Transverse colon (tissue), 4 donors: ENCODE measurements at regions not wholly inside any gene's neighbourhood (a gene's known extent, or its start where the extent isn't known, plus 50 kb on each side); places are given as distances from the start of the nearest gene placed in this dataset.

Experiments
- DNase-seq: peaks from one replicate; pipeline ENCODE4 v3.0.0-alpha.2; 2019
- H3K27ac ChIP-seq, 4 donors: fragments of 200-600 bp; sonication (generic); 2 replicates each; pipeline ENCODE4 v1.5.1; 2016 to 2018; ENCODE audit warnings: inconsistent platforms in 4 of 4
- H3K27me3 ChIP-seq: fragments of 200-600 bp; sonication (generic); 2 replicates; pipeline ENCODE4 v1.5.1; 2017; ENCODE audit warnings: inconsistent platforms
- H3K36me3 ChIP-seq, 4 donors: fragments of 200-600 bp; sonication (generic); 2 replicates each; pipeline ENCODE4 v1.5.1; 2017 to 2019; ENCODE audit warnings: inconsistent platforms in 4 of 4
- H3K4me1 ChIP-seq, 4 donors: fragments of 200-600 bp; sonication (generic); 2 replicates each; pipeline ENCODE4 v1.5.1; 2017 to 2020; ENCODE audit warnings: inconsistent platforms in 4 of 4
- H3K4me3 ChIP-seq, 4 donors: fragments of 200-600 bp; sonication (generic); 1 replicate in 1 of 4; 2 replicates in 3 of 4; pipeline versions ENCODE4 v1.5.1 to v1.6.1; 2017 to 2019; ENCODE audit warnings: inconsistent platforms in 4 of 4
- H3K9me3 ChIP-seq, 2 donors: fragments of 200-600 bp; sonication (generic); 2 replicates each; pipeline ENCODE4 v1.5.1; 2017 to 2019; ENCODE audit warnings: inconsistent platforms in 2 of 2
- CTCF ChIP-seq, 5 experiments: fragments of 200-600 bp in 3 of 5; fragments of 450-650 bp in 2 of 5; sonication (generic) in 3 of 5; IDR thresholded peaks; 1 replicate in 2 of 5; 2 replicates in 3 of 5; pipeline ENCODE4 v1.5.1; 2016 to 2017; ENCODE audit warnings: antibody characterized with exemption in 5 of 5, inconsistent platforms in 3 of 5, mild to moderate bottlenecking in 2 of 5, moderate library complexity in 1 of 5
- EP300 ChIP-seq: sonication (generic); formaldehyde crosslinking; IDR thresholded peaks from one replicate; pipeline ENCODE4 v1.6.1; 2017; ENCODE audit warnings: antibody characterized with exemption, low read depth
- POLR2A ChIP-seq: fragments of 450-650 bp; IDR thresholded peaks from one replicate; pipeline ENCODE4 v1.6.1; 2016; ENCODE audit warnings: antibody characterized with exemption, mild to moderate bottlenecking, moderate library complexity
- POLR2AphosphoS5 ChIP-seq, 3 donors: sonication (generic); formaldehyde crosslinking; IDR thresholded peaks; one replicate each; pipeline ENCODE4 v1.6.1; 2016; ENCODE audit warnings: antibody characterized with exemption in 3 of 3
- WGBS, 2 donors: methylation state at CpG; one replicate each; pipeline ENCODE4 v1.1.5; 2018; ENCODE audit warnings: low coverage in 1 of 2; 5-methylcytosine and 5-hydroxymethylcytosine counted together
- in situ Hi-C, 4 donors: fragments of 200-750 bp; cut with MboI; loops; one replicate each; pipeline versions ENCODE4 v1.15.0 to v1.15.1; 2017; ENCODE audit warnings: low sequenced_read_pairs in 3 of 4, low pct_ligation_motif_present in 1 of 4, low pct_unique_long_range_greater_than_20kb in 1 of 4
- intact Hi-C: fragments of 100-400 bp; cut with DNase I; formaldehyde crosslinking; loops from one replicate; pipeline ENCODE4 v1.15.1; 2023; ENCODE audit warnings: low total_unique reads

DNA sequence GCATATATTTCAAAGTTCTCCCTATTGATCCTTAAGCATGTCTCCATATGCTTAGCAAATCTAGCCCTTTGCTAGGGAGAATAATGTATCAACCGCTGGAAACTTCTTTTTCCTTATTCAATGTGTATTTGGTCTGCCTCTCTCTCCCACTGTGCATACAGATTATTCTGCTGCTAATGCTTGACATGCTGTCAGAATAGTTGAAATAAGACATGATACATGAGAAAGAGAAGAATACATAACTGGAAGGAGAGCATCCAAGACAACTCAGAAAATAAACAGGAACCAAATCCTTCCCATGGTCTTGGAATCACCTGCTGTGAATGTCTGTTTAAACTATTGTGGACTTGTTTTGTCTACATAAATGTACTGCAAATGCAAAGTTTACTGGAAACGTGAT lies 1103.0 kb downstream of the EFNB2 start:
- intact Hi-C loops (no loop called here), in situ Hi-C loops (no loop called here)
- DNase-seq = no peak
- no peak overlapping the region for H3K4me3 ChIP-seq
- H3K4me1 ChIP-seq = no peaks in the 10 kb centered on the region
- H3K27ac ChIP-seq = no peak overlapping the region
- no peaks in the 10 kb centered on the region for H3K9me3 ChIP-seq
- no peaks in the 10 kb centered on the region for H3K27me3 ChIP-seq
- WGBS, 2 donors = 71 to 73% methylated on average over 2 of the region's 2 CpGs
- TF ChIP-seq POLR2A (no peak), CTCF (IDR thresholded peaks at IDR 0.05) (no peak), POLR2AphosphoS5 (IDR thresholded peaks at IDR 0.05) (no peak), EP300 (no peak)
- H3K36me3 ChIP-seq = no peaks in the 10 kb centered on the region

DNA sequence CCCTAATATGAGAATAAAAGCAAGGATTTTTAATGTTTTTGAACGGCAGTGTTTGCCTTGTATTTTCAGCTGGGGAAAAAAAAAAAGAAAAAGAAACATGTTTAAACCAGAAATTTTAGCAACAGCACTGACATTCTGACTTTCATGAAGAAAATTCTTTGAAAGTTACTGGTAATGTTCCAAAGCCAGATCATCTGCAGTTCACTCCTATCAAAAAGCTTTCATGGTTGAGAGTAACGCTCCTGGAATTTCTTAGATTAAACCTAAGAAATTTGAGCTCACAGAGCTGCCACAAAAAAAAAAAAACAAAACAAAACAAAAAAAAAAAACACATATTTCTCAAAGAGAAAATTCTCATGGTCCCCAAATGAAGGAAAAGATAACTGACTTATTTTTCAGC lies 1106.7 kb downstream of the EFNB2 start:
- Histone ChIP-seq H3K27ac (no peak overlapping the region), H3K27me3 (no peaks in the 10 kb centered on the region), H3K4me3 (no peak overlapping the region), H3K4me1 (no peaks in the 10 kb centered on the region), H3K36me3 (no peaks in the 10 kb centered on the region), H3K9me3 (no peaks in the 10 kb centered on the region)
- intact Hi-C loops = no loop called here
- in situ Hi-C loops = no loop called here
- TF ChIP-seq EP300 (no peak), POLR2AphosphoS5 (IDR thresholded peaks at IDR 0.05) (no peak), CTCF (IDR thresholded peaks at IDR 0.05) (no peak), POLR2A (no peak)
- 70 to 92% methylated on average over 2 of the region's 2 CpGs for WGBS, 2 donors
- no peak for DNase-seq

DNA sequence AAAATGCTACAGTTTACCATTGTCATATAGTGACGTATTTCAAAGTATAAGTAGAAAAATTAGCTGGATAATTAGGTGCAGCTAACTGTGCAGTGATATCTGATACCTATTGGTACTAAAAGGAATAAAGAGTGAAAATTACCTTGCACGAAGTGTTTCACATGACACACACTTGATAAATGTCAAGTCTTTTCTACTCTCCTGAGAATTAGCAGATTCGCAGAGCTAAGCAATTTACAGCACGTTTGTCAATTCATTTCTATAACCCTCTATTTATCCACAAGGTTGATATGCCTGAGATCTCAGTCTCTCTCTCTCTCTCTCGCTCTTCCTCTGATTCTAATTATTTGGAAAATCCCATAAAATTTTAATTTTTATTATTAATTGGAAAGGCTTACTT lies 1109.0 kb downstream of the EFNB2 start:
- Histone ChIP-seq H3K4me1 (no peaks in the 10 kb centered on the region), H3K27ac (no peak overlapping the region), H3K36me3 (no peaks in the 10 kb centered on the region), H3K27me3 (no peaks in the 10 kb centered on the region), H3K9me3 (no peaks in the 10 kb centered on the region), H3K4me3 (no peak overlapping the region)
- TF ChIP-seq POLR2A (no peak), EP300 (no peak), POLR2AphosphoS5 (IDR thresholded peaks at IDR 0.05) (no peak), CTCF (IDR thresholded peaks at IDR 0.05) (no peak)
- intact Hi-C loops (no loop called here), in situ Hi-C loops (no loop called here)
- DNase-seq = no peak
- 67 to 85% methylated on average over 4 to 5 of the region's 5 CpGs for WGBS, 2 donors

GRCh38 chr13:105414639-105415038 lies 1120.8 kb downstream of the EFNB2 start:
- H3K9me3 ChIP-seq = no peaks in the 10 kb centered on the region
- in situ Hi-C loops (no loop called here), intact Hi-C loops (no loop called here)
- TF ChIP-seq EP300 (no peak), POLR2A (no peak), CTCF (IDR thresholded peaks at IDR 0.05) (no peak), POLR2AphosphoS5 (IDR thresholded peaks at IDR 0.05) (no peak)
- no peaks in the 10 kb centered on the region for H3K4me1 ChIP-seq
- DNase-seq = no peak
- no peak overlapping the region for H3K27ac ChIP-seq
- no peaks in the 10 kb centered on the region for H3K36me3 ChIP-seq
- H3K4me3 ChIP-seq = no peak overlapping the region
- H3K27me3 ChIP-seq = no peaks in the 10 kb centered on the region
- WGBS, 2 donors = 50 to 84% methylated on average over 1 of the region's 1 CpG
